HG03432 (cell line): ENCODE measurements at regions not wholly inside any gene's neighbourhood (a gene's known extent, or its start where the extent isn't known, plus 50 kb on each side); places are given as distances from the start of the nearest gene placed in this dataset.
"Not testable (repeated sequence)": the region's sequence is repeated elsewhere in the genome, so short reads cannot be mapped to it uniquely, and the experiment has no call there.

ENCODE experiments used
- ATAC-seq: cut with Tn5 transposase; IDR thresholded peaks from one replicate; pipeline ENCODE4 v1.9.1; 2021; ENCODE audit warnings: mild to moderate bottlenecking, moderate library complexity; ENCODE audit not compliant: unreplicated experiment

DNA sequence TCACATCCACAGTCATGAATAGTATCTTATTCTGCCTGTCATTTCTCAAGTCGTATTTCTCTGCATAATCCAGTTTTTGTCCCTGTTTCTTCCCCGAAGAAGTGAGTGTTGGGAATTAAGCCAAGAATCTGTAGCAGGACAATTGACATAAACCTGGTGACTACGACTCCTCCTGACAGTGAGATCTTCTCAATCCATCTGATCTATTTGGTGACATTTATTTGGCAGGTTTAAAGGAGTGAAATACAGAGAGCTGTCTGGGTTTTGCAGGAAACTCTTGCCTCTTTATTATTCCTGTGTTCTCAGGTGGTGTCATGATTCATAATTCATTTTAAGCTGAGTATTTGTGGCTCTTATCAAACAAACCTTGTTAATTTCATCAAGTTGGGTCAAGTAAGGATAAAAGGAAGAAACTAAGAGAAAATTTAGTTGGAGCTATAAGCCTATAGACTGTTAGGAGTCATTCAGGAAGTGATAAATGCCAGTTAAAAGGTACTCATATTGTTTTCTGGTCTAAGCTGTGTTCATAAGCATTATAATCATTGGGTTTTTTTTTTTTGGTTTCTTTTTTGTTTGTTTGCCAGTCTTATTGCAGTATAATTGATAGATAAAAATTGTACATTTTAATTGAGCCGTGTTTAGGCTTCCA lies 95.9 kb upstream of the PCSK1 start:
- no peak for ATAC-seq

DNA sequence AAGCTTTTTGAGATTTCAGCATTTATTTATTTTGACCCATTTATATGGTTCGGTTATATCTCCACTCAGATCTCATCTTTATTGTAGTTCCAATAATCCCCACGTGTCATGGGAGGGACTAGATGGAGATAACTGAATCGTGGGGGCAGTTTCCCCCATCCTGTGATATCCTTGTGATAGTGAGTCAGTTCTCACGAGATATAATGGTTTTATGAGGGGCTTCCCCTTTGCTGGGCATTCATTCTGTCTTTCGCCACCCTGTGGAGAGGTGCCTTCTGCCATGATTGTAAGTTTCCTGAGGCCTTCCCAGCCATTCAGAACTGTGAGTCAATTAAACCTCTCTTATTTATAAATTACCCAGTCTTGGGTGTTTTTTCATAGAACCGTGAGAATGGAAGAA lies 96.5 kb upstream of the PCSK1 start:
- ATAC-seq = no peak

DNA sequence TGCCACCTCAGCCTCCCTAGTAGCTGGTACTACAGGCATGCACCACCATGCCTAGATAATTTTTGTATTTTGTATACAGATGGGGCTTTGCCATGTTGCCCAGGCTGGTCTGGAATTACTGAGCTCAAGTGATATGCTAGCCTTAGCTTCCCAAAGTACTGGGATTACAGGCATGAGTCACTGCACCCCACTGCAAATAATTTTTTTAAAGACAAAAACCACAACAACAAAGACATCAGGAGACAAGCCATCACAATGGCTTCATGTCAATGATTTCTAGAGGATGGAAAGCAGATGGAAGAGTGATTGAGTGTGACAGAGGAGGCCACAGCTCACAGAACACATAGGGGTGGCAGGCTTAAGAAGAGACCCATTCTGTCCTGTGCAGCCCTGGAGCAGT lies 97.9 kb upstream of the PCSK1 start:
- ATAC-seq = no peak

DNA sequence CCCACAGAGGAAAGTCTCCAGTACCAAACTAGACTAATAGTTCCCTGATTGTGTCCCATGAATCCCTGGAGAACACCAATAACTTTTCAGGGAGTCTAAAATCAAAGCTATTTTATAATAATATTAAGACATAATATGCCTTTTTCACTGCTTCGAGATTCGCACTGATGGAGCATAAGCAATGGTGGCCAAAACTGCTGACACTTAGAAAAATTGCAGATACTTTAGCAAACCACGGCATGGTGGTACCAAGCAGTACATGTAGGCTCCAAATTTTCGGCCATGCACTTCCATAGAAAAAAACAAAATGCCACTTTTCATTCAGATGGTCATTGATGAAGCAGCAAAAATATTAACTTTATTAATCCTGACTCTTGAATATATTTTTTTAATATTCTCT lies 100.3 kb upstream of the PCSK1 start:
- ATAC-seq = no peak

DNA sequence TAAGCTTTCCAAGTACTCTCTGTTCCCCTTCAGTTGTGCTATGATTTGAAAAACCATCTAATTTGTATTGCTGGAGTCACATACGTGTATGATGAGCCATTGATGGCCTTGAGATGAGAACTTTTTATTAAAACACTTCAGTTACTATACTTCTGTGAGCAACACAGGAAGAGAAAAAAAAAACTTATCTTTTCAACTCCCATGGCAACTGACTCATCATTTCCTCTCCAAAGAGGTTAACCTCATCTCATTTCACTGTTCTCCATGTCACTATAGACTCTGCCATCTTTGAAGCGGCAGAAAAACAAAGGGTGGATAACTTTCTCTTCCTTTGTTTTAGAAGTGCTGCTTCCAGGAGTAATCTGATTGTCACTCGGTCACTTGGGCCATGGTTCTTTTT lies 104.3 kb upstream of the PCSK1 start:
- peak; percentile 77 for ATAC-seq

DNA sequence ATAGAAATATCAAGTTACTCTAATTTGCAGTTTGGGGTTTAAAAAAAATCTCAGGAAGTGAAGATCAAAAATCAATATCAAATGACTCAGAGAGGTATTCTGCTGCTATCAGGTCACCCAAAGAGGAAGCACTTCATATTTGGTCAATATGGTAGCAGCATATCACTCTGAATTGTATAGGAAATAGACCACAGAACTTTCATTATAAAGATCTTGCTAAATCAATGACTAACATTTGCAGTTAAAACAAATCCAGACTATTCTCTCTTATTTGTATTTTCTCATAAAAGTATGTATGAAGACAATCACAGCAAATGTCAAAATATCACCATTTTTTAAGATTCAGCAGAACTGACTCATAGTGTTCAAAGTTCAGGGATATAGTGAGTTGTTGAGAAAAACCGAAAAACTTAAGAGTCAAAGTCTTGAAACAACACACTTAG lies 105.8 kb upstream of the PCSK1 start:
- no peak for ATAC-seq

DNA sequence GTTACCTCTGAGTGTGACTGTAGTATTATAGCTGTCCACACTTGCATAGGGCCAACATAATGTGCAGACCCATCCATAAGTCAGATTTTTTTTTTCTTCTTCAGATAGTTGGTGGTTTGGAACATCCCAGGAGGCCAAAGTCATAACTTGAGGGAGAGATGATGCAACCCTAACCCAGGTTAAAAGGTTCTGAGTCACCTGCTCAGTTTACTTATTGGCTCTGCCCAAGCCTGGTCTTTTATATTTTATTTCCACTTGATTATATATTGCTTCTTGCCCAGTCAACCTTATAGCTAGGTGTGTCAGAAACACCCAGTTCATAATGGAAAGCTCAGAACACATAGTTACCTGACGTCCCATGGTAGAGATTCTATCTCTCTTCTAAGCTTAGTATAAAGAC lies 113.1 kb upstream of the PCSK1 start:
- ATAC-seq = no peak

DNA sequence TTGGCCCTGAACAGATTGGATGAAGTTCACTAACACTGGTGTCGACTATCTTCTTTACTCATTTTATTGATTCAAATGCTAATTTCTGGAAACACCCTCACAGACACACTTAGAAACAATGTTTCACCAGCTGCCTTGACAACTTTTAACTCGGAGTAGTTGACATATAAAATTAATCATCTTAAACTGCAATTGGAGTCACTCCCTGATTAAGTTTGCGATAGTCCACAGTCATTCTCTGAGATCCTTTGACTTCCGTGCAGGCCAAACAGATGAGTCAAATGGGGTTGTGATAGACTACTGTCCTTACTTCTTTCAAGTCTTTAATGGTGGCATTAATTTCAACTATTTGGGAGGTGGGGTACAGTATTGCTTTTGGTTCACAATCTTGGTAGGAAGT lies 114.4 kb upstream of the PCSK1 start:
- no peak for ATAC-seq

DNA sequence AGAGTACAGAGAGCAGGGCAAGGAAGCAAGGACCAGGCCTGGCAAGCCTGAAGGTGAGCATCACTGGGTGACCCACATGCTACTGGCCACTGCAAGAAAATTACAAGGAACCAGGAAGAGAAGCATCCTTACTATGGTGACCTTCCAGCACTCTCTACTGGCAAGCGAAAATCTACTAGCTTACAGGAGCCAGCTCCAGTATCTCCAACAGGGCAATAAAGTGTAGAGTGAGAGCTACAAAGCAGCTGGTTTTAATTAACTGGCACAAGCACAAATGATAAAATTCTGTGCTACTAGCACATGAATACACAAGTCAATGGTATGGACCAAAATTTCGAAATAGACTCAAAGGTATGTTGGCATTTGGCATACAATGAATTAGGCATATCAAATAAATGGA lies 113.3 kb upstream of the CAST start:
- no peak for ATAC-seq

DNA sequence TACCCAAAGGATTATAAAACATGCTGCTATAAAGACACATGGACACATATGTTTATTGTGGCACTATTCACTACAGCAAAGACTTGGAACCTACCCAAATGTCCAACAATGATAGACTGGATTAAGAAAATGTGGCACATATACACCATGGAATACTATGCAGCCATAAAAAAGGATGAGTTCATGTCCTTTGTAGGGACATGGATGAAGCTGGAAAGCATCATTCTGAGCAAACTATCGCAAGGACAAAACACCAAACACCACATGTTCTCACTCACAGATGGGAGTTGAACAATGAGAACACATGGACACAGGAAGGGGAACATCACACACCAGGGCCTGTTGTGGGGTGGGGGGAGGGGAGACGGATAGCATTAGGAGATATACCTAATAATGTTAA lies 101.3 kb upstream of the CAST start:
- not testable (repeated sequence) for ATAC-seq

DNA sequence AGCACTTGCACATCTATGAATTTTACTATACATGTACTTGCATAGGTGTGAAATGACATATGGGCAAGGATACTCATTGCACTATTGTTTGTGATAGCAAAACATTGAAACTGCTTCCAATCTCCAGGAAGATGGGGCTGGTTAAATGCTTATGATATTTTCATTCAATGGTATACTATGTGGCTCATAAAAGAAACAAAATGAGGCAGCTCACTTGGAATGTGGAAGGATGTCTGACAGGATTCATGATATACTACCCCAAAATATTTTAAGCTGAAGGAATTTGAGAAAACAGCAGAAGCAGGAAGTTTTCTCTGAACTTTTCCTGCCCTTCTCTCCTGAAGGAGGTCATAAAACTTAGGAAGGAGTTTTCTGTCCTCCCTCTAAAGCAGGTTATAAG lies 99.6 kb upstream of the CAST start:
- no peak for ATAC-seq

DNA sequence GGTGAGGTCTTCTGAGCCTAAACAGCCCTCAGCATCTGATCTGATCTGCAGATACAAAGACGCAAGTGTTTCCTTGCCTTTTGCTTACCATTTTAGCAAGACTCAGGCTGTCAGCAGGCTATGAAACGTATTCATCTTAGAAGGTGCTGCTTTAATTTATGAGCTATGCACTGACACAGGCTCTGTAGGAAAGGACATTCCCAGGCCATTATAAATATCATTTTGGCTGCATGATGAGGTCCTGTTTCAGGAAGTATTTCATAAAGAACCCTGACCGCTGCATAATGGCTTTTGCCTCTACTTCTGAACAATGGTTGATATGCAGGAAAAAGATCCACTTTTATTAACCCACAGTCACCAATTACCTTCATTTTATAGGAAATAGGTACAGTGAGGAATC lies 98.4 kb upstream of the CAST start:
- ATAC-seq = no peak

DNA sequence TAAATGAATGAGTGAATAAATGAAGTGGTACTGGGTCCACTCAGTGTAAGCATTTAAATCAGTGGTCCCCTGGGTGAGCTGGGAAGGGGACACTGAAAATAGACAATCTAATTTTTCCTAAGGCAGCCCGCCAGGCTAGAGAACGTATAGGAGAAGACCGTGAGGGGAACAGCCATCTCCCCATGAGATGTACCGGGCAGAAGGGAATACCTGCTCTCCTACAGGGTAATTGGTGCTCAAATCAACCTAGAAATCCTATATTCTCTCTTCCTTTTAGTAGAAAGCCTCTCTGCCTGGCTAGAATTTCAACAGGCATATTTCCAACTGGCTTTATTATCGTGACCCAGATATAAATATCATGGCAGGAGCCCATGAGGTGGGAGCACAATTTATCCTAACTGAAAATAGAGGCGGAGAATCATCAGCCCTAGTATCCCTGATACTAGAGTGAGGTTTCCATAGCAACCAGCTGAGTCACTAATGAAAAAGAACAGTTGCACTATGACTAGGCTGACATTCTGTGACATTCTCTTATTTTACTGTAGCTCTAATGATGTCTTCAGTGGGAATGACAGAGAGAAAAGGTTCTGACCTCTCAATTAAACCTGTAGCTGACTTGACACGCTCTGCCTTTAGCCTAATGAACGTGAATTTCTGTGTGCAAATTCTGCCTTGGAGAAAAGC lies 96.5 kb upstream of the CAST start:
- peak; percentile 67 for ATAC-seq

DNA sequence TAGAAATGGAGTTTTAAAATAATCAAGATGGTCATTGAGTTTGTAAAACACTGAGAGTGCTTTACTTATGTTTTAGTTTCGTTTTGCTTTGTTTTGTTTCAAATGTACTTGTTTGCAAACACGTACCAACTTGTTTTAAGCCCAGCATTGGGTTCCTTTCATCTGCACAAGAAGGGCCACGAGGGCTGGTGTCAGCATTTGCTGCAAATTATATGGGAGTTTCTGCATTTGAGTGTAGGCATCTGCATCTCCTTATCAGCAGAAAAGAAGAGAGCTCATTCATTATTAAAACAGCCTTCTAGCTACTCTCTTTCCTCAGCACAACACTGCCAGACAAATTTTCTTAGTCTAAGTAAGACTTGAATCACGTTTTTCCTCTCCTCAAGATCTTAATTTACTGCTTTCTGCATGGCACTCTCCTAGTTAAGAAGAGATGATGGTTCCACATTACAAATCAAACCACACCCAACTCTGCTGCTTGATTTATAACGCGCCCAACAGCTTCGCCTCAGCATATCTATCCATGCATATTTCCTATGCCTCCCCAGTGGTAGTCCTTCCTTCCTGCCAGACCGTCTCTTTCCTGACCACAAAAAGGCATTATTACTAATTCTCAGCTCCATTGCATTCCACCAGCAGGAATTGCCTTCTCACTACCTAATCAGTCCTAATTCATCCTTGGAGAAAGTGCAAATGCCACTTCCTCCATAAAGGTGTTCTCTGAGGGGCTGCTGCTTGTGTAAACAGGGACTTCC lies 95.2 kb upstream of the CAST start:
- ATAC-seq = peak; percentile 38

DNA sequence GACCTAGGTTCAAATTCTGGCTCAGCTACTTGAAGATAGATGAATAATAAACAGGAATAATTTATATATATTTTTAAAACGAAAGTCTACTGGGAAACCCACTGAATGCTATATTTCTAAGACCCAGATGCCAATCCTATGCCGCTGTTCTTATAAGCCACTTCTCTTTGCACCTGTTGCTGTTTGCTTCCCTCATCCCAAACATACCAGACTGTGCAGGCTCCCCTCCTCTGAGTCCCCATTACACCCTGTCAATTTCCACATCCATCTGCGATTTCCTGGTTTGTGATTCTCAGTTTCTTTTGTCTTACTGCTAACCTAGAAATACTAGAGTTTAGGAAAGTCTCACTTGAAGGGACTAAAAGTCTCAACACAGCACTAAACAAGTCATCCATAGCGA lies 92.8 kb upstream of the CAST start:
- no peak for ATAC-seq

DNA sequence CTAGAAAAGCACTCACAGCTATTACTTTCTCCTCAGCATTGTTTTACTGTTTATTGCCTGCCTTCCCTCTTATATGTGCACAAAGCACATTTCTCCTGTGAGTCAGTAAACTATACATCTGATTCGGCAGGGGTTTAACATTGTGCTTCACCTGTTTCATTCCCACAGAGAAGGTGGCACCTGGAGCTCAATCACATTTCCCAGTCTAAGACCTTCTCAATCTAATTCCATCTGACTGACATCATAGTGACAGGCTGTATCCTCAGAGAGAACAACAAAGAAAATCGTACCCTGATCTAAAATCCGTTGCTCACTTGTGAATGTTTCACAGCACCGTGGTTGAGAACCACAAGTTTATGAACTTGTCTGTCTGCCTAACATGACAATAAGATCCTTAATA lies 92.4 kb upstream of the CAST start:
- no peak for ATAC-seq

DNA sequence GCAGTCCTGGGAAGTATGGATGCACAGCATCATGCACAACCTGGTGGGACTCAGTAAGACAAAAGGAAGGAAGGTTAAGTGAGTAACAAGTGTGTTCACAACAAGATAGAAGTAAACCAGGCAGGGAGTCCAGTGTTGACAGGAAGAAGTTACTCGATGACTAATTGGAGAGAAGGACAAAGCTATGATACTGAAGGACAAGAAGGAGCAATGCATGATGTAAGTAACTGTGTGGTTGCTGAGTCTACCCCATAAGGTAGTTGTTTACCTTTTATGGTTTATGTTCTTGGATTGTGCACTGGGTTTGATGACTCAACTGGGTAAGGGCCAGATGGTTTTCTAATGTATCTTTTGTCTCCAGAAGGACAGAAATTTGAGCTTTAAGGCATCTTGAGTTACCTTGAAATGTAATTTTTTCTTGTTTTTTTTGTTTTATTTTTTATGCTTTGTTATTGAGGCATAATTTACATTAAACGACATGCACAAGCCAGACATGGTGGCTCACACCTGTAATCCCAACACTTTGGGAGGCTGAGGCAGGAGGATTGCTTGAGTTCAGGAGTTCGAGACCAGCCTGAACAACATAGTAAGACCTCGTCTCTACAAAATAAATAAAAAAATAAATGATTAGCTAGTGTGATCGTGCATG lies 89.2 kb upstream of the CAST start:
- ATAC-seq = no peak

DNA sequence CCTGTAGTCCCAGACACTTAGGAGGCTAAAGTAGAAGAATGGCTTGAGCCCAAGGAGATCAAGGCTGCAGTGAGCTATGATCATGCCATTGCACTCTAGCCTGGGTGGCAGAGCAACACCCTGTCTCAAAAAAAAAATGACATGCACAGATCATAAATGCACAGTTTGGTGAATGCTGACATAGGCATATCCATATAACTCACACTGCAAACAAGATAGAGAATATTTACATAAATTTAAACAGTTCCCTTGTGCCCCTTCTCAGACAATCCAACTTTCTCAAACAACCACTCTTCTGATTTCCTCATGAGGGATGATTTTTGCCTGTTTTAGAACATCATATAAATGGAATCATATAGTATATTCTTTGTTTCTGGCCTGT lies 88.7 kb upstream of the CAST start:
- no peak for ATAC-seq

DNA sequence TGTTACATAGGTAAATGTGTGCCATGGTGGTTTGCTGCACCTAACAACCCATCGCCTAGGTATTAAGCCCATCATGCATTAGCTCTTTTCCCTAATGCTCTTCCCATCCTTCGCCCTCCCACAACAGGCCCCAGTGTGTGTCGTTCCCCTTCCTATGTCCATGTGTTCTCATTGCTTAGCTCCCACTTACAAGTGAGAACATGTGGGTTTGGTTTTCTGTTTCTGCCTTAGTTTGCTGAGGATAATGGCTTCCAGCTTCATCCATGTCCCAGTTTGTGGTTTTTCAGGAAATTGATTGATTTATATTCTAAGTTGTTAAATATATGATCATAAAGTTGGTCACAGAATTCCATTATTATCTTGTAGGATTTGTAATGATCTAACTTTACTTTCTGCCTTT lies 85.3 kb upstream of the CAST start:
- ATAC-seq = no peak

DNA sequence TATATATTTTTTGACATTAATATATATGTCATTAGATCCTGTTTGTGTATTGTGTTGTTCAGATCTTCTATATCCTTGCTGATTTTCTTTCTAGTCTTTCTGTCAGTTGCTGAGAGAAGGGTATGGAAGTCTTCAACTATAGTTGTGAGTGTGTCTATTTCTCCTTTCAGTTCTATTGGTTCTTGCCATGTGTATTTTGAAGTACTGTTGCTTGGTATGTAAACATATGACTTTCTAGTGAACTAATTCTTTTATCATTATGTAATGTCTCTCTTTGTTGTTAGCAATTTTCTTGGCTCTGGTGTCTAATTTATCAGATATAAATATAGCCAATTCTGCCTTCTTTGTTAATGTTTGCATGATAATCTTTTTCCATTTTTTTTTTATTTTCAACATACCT lies 84.3 kb upstream of the CAST start:
- ATAC-seq = no peak

DNA sequence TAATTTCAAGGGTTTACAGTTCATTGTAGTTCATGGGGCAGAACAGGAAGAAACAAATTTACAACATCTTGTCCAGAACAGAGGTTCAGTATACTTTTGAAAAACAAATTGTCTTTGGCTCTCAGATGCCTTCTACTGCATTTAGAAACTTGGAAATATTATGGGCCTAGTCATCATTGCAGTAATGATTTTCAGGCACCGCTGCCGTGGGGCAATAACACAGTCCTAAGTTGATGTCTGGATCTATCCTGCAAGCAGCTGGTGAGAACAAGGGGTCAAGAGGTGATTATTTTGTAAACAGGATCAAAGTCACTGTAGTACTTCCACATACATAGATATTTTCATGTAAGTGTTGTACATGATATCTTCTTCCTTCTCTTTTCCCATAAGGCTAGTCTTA lies 82.5 kb upstream of the CAST start:
- ATAC-seq = no peak

DNA sequence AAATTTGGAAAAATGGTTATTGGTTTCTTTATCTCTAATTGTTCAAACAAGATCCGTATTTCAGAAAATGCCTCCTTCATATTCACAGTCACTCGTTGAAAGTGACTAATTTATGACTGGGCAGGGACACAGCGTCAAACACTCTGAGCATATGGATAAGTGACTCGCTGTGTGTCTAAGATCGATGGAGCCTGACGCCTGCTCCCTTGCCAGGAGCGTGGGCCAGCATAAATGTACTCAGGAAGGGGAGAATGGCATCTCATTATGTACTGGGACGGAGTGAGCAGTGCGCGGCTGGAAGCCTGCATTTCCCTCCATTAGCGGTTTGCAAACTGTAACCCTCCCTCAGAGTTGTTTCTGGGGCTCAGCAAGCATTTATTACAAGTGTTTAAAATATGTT lies 79.8 kb upstream of the CAST start:
- ATAC-seq = no peak
